ENCODE measurements at regions not wholly inside any gene's neighbourhood (a gene's known extent, or its start where the extent isn't known, plus 50 kb on each side); places are given as distances from the start of the nearest gene placed in this dataset.

DNA sequence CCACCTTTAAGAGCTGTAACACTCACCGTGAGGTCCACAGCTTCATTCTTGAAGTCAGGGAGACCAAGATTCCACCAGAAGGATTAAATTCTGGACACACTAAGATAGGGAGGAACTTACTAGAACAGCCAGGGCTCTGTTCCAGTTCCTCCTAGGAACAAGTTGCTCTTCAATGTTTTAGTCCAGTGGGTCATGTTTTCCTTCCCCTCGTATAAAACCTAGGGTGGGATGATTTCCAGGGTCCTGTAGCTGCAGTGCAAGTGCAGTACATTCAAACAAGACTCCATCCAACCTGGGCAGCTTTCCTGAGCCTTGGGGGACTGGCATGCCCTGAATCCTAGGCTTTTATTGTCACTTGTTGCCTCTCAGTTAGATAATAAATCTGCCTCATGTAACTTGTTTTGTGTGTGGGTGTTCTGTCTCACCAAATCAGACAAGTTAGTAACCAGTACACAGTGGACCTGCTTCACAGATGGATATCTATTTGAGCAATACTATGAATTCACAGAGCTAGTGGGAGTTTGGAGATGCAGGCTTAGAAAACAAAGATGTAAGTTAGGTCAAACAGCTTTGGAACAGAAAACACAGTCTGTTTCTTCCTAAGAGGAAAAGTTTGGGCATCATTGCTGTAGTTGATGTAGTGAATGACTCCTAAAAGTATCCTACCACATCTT is 405.6 kb downstream of the GABRG2 start:
- no peak for DNase-seq (ENCODE audit: low read depth)
- TF ChIP-seq, protein P1, sequence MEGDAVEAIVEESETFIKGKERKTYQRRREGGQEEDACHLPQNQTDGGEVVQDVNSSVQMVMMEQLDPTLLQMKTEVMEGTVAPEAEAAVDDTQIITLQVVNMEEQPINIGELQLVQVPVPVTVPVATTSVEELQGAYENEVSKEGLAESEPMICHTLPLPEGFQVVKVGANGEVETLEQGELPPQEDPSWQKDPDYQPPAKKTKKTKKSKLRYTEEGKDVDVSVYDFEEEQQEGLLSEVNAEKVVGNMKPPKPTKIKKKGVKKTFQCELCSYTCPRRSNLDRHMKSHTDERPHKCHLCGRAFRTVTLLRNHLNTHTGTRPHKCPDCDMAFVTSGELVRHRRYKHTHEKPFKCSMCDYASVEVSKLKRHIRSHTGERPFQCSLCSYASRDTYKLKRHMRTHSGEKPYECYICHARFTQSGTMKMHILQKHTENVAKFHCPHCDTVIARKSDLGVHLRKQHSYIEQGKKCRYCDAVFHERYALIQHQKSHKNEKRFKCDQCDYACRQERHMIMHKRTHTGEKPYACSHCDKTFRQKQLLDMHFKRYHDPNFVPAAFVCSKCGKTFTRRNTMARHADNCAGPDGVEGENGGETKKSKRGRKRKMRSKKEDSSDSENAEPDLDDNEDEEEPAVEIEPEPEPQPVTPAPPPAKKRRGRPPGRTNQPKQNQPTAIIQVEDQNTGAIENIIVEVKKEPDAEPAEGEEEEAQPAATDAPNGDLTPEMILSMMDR (conservative IDR thresholded peaks at IDR 0.05; ENCODE audit: low read depth, low read length): no peak
- H3K4me3 ChIP-seq (ENCODE audit: low read depth, low read length): no peak overlapping the region

DNA sequence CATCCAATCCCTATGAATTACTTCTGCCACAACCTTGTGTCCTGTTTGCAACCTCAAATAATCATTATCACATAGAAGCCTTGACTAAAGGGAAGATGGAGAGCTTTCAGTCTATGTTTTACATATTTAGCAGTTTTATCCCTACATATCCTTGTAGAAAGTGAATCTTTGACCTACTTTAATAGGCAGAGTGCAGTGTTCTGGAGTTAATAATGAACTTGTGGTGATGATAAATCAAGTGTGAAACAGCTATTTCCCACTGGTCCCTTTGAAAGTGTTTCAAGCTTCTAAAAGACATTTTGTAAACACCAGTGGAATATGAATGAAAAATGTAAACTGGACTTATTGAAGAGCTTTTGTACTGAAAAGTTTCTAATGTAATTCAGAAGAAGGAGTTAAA is 406.7 kb downstream of the GABRG2 start:
- TF ChIP-seq, protein P1 (conservative IDR thresholded peaks at IDR 0.05; ENCODE audit: low read depth, low read length): no peak
- DNase-seq (ENCODE audit: low read depth): no peak

DNA sequence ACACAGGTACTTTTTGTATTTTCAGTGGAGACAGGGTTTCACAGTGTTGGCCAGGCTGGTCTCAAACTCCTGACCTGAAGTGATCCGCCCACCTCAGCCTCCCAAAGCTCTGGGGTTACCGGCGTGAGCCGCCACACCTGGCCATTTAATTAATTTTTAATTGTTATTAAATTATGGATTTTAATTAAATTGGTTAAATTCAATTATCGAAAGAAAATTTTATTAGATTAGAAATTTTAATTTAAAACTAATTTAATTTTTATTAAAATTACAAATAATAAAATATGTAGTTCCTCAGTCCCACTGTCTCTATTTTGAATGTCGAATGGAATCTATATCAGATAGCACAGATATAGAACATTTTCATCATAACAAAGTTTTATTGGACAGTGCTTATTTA is 416.5 kb downstream of the GABRG2 start:
- DNase-seq (ENCODE audit: low read depth): no peak
- H3K4me3 ChIP-seq (ENCODE audit: low read depth, low read length): no peak overlapping the region
- TF ChIP-seq, protein P1 (conservative IDR thresholded peaks at IDR 0.05; ENCODE audit: low read depth, low read length): no peak

More for the DNA sequence above, 406.7 kb downstream of the GABRG2 start:
- no peak overlapping the region for H3K4me3 ChIP-seq (ENCODE audit: low read depth, low read length)

DNA sequence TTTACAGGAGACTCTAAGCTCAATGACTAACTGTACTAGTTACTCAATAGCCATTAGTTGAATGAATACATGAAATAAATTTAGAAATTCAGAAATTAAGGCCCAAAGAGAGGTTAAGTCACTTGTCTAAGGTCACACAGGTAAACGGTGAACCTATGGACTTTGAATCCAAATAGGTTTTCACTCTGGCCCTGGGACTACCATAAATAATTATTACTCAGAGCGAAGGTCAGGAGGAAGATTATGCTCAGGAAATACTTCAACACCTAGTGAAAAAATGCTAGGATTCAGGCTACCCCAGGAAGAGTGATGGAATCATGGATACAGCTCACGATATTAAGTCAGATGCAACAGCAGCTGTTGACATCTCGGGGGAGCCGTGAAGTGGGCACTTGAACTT is 417.4 kb downstream of the GABRG2 start:
- no peak for DNase-seq (ENCODE audit: low read depth)
- TF ChIP-seq, protein P1 (conservative IDR thresholded peaks at IDR 0.05; ENCODE audit: low read depth, low read length): no peak
- H3K4me3 ChIP-seq (ENCODE audit: low read depth, low read length): no peak overlapping the region

DNA sequence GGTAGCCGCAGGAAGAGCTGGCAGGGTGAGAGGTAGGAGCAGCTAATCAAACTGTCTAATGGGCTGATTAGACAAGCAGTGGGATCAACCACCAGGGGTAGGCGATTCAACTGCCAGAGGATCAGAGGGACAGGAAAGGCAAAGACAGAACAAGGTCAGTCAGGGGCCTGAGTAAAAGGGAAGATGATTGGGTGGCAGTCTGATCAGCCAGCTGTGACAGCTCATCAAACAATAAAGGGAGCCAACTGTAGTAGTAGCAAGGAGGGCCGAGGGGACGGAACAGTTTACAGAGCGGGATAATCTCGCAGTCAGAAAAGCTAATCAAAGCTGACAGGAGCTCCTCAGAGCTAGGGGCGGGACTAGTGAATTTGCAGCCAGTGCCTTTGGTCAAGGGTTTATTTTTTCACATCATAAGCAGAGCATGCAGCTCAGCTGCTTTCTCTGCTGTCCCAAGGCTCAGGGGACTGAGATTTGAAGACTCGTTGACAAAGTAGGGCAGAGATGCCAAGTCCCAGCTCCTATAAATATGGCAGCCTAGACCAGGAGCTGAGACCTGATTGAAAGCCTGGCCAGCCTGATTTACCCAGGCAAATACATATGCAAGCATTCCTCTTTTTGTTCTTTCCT is 418.2 kb downstream of the GABRG2 start:
- no peak overlapping the region for H3K4me3 ChIP-seq (ENCODE audit: low read depth, low read length)
- TF ChIP-seq, protein P1 (conservative IDR thresholded peaks at IDR 0.05; ENCODE audit: low read depth, low read length): no peak
- DNase-seq (ENCODE audit: low read depth): no peak

DNA sequence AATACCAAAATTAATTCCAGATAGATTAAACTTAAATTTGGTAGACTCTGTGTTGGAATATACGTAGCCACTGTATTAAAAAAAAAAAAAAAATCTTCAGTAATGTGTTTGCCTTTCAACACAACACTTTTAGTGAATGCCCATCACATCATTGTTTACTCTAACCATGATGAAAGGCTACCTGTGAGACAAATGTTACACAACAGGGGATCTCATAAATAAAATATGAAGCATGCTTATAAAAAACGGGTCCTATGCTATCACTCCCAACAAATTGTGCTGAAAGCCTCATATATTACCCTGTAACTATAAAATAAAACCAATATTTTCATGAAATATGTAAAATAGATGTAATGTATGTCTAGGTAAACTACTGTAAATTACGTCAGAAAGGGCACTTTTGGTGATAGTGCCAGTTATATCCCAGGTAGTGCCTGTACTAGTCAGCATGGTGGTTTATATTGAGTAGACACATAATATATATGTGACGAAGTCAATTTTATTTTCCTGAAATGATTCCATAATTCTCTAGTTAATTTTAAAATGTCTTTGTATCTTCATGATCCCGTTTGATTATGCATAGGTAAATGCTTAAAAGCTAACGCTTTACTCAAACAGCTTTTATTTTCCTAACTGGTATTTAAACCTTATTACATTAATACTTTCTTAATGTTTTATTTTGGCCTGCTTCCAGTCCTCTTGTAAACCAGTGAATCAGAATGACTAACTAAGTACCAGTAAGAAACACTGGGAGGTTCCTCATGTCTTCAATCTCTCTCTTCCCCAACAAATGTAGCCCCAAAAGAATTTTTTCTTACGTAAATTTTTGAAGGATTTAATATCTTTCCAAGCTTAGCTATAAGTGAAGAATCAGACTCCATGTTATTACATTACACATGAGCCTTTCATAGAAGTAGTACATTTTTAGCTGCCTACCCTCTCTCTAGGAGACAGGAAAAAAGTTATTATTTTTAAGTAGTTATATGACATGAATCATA is 420.3 kb downstream of the GABRG2 start:
- TF ChIP-seq, protein P1 (conservative IDR thresholded peaks at IDR 0.05; ENCODE audit: low read depth, low read length): no peak
- DNase-seq (ENCODE audit: low read depth): no peak
- H3K4me3 ChIP-seq (ENCODE audit: low read depth, low read length): no peak overlapping the region
